Activated CD8-positive, alpha-beta memory T cell treated with anti-CD3 and anti-CD28 coated beads for 48 hours (primary cell): ENCODE measurements at regions not wholly inside any gene's neighbourhood (a gene's known extent, or its start where the extent isn't known, plus 50 kb on each side); places are given as distances from the start of the nearest gene placed in this dataset.
"Not testable (repeated sequence)": the region's sequence is repeated elsewhere in the genome, so short reads cannot be mapped to it uniquely, and the experiment has no call there.

ENCODE experiments used
- DNase-seq, 3 experiments: peaks; one replicate each; pipeline ENCODE4 v3.0.0-alpha.2; 2020; ENCODE audit warnings: low read depth in 2 of 3, low spot score in 2 of 3

DNA sequence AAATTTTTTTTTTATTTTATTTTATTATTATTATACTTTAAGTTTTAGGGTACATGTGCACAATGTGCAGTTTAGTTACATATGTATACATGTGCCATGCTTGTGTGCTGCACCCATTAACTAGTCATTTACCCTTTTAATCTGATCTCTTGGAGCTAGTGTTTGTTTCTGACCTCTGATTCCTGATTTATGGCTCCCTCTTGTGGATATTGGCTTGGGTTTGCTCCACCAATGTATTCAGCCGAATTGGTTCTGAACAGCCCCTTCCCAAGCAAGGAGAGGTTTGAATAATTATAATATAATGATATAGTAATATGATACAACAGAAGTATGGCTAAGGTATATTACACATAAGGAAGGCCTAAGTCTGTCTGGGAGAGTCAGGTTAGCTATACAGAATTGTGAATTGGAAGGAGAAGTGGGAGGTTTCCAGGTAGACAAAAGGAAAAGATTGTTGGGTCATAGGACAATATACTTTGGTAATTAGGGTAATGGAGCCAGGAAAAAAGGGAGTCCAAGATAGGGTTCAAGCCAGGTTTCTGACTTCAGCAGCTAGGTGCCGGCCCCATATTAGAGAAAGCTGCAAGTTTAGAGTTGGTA lies 53.1 kb upstream of the HMCN1 start:
- no peak for DNase-seq

DNA sequence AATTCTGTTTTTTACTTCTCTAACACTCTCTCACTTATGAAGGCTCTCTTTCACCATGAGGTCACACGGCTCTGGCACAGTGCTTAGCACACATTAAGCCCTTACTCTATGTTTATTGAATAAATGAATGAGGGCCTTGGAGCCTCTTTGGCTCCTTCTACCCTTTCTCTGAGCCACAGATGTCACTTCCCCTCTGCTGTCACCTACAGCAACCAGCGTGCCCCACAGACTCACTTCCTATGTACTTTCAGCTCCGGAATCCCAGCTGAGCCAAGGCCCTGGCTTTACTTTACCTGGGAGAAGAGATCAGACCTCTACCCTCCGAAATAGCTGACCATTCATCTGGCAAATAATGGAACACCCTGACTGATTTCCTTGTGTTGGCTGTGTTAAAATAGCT lies 53.7 kb upstream of the HMCN1 start:
- no peak for DNase-seq

DNA sequence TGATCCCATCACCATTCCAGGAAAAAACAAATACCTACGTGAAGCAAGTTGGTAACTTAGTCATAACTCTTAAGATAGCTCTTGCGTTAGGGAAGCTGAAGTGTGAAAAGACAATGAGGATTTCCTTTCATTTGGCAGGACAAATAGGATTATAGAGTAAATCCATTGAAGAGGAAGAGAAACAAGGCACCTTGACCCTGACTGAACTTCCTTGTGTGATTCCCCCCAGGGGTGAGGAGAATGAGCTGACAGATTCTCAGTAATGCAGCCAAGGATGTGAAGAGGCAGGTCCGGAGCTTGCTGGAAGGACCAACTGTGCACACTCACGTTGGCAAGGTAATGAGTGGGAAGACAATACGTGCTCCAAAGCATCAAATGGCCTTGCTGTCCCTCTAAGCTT lies 55.0 kb upstream of the HMCN1 start:
- DNase-seq, result no peak

DNA sequence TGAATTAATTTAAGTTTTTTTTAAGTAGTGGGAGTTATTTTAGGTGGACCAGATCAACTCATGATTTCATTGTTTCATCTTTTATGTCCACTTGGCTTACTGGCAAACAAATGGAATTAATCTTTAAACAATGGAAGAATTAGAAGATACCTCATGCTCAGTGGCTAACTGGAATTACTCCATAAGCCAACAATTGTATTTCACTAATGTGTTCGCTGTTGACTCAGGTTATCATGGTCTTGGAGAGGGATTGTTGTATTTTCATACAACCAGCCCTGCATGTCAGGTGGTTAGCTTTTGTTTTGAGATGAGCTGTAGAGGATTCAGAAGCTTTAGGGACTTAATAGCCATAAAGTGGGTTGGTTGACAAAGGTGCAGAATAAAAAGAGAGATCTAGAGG lies 57.2 kb upstream of the HMCN1 start:
- no peak for DNase-seq

DNA sequence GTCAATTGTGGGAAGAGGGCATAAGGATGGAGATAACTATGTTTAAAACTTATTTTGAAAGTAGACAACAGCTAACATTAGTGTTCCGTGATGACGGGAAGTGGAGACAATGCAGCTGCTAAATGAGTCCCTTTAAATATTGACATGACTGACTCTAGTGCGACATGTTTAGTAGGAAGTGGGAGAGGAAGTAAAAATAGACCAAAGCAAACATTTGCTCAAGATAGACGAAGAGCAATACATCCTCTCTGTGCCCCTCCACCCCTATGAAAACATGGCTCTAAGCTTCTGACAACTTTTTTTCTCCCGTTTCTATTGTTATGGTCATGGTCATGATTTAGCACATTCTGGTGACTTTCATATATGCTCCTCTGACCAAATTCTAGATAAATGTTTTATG lies 60.0 kb upstream of the HMCN1 start:
- DNase-seq, result no peak

DNA sequence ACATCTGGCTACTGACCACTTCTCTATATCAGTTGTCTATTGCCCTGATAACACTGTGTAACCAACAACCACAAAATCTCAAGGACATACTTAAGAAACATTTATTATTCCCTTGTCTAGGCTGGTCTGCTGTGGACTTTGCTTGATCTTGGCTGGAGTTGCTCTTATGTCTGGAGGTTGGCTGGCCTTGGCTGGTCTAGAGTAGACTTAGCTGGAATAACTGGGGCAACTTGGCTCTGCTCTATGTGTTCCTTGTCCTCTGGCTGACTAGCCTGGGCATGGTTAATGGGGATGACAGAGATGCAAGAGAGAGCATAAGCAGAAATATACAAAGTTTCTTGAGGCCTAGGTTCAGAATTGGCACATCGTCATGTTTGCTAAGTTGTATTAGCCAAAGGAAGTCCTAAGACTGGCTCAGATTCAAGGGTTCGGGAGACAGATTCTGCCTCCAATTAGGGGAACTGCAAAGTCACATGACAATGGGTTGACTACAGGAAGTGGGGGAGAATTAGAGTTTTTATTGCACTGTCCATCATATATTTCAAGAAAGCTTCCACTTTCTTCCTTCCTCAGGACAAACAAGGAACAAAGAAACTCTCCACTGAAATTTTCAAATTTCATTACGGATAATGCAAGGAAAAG lies 61.4 kb upstream of the HMCN1 start:
- DNase-seq, result no peak

DNA sequence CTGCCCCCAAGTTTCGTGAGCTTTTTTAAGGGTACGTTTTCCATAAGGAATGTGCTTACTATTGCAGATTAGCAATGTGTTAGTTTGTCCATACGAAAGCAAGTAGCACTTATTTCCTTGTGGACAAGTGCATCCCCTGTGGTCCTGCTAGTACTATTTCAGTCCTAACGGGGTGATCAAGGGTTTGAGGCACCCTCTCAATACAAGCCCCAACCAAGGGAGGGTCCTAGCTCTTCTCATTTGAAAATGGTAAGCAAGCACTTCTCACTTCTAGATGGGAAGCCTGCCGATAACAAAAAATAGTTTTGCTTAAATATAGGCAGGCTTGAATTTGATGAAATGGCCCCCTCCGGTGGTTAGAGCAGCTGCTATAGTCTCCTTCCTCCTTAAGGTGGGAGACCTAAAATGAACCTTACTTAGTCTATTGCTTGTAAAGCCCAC lies 64.0 kb upstream of the HMCN1 start:
- no peak for DNase-seq

DNA sequence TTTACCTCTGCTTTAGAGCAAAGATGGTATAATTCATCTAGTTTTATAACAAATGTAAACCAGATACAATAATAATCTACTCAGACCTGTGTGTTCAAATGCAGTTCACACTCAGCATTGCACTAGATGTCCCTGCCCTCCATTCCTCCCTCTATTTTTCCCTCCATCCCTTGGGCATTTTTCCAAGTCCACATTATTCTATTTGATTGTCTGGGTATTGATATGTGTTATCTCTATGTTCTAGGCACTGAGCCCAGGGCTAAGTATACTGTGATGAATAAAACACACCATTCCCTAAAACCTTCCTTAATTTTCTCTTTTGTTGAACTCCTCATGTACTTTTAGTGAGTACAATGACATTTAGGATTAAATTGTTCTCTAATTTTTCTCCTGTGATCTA lies 66.2 kb upstream of the HMCN1 start:
- no peak for DNase-seq

DNA sequence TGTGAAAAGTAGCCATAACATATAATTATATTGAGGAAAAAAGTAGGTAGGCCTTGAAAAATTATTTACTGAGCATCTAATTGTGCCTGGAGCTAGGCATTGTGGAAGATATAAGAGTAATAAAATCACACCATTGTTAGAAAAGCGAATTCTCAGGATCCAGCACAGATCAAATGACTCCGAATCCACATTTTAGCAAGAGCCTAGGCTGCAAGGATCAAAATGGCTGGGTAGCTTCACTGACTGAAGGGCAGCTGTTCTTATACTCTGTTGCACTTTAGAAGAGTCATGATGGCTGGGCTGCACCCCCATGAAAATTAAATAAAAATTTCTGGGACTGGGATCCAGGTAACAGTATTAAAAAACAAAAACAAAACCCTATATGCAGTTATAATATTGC lies 67.6 kb upstream of the HMCN1 start:
- DNase-seq, result no peak

DNA sequence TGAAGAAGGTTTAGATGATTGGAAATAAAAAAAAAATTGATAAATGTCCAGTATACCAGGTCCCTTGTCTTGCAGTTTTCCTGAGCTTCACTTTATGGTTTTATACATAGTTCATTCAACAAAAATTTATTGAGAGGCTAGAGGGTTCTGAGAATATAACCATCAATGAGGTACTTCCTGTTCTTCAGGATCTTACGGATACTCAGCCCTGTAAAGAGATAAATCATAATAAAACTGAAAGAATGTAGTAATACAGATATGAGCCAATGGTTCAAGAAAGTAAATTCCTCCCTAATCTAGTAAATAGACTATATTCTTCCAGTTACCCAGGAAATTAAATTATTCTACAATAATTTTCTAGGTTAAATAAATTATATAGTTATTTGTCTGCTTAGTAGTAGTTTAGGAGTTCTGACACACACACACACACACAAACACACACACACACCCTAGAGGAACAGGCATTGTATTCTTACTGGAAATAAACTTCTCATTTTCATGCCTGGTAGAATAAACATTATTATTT lies 70.4 kb upstream of the HMCN1 start:
- no peak for DNase-seq

DNA sequence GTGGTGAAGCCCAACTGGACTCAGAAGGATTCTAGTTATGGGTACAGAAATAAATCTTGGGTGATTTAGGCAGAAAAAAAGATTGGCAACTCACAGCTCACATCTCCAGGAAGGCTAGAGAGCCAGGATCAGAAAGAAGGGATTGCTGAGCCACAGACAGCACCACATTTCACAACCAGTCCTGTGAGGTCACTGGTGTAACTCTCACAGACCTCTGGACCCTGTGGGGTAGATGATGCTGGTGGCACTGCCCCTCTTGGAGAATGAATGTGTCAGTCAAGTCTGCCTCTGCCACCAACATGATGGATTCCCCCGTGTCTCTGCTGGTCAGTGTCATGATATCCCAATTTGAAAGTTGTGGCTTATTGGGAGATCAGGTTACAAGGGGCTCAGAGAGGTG lies 70.9 kb upstream of the HMCN1 start:
- DNase-seq, result no peak

DNA sequence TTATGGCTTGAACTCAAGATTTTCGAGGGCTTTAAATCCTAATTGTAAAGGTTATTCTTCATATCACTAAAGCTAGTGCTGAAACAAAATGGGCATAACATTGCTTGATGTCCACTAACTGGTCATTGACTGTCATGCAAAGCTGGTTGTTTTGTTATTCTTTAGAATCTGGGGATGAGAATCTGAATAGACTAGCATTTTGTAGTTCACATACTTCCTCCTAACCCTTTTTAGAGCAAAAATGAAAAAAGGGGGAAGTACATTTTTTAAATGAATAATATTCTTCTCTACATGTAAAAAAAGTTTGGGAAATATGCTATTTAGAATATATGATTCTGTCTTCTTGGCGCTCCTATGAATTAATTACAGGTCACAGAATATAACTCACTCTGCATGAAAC lies 72.2 kb upstream of the HMCN1 start:
- no peak for DNase-seq

DNA sequence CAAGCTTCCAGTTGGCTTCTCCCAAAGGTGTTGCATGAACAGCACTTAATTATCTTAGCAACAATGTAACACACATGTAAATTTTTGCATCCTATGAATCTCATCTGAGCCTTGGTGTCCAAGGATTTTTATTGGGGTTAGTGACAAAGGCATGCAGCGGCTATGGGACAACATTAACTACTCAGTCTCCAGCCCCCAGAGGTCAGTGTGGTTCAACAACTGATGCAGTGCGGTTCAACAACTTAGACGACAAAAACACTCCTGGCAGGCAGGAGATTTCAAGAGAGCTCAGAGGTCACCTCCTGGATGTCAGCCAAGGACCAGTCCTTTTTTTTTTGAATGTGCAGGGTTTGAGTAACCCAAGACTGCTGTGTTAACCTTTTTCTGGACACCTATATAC lies 77.5 kb upstream of the HMCN1 start:
- DNase-seq, result no peak

DNA sequence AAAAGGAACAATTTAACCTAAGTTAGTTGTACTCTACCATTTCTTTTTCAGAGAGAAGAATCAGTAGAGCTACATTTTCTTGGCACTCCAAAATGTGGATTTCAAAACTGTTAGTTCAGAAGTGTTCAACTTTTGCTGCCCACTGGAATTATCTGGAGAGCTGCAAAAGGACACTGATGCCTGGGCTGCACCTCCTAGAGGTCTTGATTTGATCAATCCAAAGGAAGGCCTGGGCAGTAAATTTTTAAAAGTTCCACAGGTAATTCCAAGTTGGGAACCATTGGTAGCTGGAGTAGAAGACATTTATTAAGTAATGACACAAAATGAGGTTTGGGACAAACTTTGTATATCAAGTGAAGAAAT lies 79.3 kb upstream of the HMCN1 start:
- DNase-seq, result no peak

DNA sequence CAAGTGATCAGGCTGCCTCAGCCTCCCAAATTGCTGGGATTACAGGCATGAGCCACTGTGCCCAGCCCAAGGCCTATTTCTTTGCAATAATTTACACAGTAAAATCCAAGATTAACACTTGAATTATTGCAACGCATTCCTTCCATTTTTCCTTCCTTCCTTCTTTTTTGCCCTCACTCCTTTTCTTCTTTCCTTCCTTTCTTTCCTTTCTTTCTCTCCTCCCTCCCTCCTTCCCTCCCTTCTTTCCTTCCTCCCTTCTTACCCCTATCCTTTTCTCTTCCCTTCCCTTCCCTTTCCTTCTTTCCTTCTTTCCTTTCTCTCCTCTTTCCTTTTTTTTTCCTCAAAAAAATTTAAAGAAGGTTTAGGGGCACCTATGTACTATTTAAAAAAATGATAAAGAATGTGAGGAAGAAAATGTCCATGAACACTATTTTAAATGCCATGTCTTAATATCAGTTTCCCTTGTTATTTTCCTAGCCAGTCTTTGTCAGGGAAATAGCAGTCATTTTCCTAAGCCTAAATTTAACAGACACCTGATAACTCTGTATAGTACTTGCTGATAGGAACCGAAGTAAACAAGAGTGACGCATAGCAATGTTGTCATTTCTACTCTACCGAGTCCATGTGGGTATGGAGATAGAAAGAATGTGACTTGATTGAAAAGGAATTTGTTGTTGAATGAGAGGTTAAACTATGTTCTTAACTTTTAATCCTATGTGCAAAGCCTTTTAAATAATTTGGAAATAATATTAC lies 79.8 kb upstream of the HMCN1 start:
- no peak for DNase-seq

DNA sequence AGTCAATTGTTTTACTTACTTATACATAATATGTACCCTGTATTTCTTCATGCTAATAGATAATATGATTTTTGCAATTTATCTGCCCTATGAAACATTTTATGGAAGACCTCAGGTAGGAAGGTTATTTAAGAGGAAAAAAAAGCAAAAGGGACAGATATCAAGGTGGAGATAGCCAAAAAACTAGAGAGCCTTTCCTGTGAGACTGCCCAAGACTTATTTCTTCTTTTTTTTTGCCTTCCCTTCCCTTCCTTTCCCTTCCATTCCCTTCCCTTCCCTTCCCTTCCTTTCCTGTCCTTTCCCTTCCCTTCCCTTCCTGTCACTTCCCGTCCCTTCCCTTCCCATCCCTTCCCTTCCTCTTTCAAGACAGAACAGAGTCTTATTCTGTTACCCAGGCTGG lies 80.6 kb upstream of the HMCN1 start:
- DNase-seq, result no peak

DNA sequence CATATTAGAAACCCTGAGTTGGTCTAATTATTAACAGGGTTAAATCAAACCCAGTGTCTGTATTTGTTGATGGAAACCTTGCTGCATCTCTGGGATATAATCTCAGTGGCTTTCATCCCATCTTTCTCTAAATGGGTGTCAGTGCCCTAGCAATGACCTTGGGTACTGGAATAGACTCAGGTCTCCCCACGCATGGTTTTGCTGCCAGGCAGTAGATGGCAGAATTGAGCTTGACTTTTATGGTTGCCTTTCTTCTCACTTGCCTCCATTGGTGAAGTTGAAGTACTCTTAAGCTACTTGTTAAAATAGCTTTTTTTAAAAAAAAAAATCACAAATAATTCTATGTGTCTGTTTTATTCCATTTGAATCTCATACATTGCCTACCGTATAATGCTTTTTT lies 81.8 kb upstream of the HMCN1 start:
- no peak for DNase-seq

DNA sequence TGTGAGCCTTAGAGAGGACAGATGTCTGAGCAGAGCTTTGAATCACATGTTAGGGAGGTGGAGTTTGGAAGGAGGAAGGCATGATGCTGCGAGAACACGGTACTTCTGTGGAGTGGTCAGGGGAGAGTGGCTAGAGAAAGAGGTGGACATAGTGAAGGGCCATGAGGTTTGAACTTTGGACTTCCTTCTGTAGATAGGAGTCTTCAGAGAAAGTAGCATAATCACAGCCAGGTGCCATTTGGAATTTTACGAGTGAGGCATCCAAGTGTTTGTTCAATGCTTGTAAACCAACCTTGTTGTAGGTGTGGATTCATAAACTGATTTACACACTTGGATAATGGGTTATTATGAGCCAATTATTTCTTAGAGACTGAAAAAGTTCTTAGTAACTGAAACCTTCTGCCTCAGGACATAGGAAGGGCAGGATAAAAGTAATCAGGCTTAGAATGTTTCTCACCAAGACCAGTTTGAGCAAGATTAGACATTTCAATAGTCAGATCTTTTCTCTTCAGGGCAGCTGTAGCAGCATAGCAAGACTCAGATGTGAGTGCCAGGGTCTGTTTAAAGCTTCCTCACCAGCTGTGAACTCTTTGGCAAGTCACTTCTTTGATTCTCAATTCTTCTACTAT lies 83.5 kb upstream of the HMCN1 start:
- no peak for DNase-seq

DNA sequence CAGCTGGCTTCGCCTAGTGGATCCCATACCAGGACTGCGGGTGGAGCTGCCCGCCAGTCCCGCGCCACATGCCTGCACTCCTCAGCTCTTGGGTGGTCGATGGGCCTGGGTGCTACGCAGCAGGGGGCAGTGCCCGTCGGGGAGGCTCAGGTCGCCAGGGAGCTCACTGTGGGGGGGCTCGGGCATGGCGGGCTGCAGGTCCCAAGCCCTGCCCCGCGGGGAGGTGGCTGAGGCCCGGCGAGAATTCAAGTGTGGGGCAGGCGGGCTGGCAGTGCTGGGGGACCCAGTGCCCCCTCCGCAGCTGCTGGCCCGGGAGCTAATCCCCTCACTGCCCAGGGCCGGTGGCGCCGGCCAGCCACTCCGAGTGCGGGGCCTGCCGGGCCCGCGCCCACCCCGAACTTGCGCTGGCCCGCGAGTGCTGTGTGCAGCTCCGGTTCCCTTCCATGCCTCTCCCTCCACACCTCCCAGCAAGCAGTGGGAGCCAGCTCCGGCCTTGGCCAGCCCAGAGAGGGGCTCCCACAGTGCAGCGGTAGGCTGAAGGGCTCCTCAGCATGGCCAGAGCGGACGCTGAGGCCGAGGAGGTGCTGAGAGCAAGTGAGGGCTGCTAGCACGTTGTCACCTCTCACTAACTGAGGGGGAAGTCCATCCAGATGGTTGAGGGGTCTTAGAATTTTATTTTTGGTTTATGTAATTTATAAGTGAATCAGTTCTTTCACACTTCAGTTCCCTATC lies 85.2 kb upstream of the HMCN1 start:
- no peak for DNase-seq

DNA sequence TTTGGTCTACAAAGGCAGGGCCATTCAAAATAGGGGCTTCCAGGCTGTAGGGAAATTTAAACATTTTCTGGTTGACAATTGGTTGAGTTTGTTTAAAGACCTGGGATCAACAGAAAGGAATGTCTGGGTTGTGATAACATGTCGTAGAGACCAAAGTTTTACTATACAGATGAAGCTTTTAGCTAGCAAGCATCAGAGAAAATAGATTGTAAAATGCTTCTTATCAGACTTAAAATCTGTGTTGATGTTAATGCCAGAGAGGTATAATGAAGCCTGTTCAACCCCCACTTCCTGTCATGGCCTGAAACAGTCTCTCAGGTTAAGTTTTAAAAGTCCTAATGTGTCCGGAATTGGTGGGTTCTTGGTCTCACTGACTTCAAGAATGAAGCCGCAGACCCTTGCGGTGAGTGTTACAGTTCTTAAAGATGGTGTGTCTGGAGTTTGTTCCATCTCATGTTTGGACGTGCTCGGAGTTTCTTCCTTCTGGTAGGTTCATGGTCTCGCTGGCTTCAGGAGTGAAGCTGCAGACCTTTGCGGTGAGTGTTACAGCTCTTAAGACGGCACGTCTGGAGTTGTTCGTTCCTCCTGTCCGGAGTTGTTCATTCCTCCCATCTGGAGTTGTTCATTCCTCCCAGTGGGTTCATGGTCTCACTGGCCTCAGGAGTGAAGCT lies 86.5 kb upstream of the HMCN1 start:
- not testable (repeated sequence) for DNase-seq

DNA sequence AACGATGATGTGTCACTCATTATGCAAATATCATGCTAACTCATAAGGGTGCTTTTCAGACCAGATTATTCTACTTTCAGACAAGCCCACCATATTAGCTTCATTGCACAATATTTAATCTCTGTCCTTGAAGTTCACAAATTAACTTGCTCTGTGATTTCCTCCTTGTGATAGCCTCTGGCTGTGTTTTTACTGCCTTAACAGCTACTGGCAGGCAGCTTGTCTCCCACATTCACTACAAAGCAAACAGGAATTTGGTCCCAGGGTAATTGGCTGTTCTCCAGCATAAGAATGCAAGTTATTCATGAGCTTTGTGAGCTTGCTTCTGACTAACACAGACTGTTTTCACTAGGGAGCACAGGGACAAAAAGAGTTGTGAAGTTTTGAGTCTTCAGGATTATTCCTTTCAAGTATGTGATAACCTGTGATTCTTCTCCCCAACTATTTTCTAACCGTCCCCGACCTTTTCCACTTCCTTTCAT lies 87.9 kb upstream of the HMCN1 start:
- DNase-seq, result no peak
